GM12878 (cell line): ENCODE measurements at regions not wholly inside any gene's neighbourhood (a gene's known extent, or its start where the extent isn't known, plus 50 kb on each side); places are given as distances from the start of the nearest gene placed in this dataset.

ENCODE experiments used
- ATAC-seq: fragments of 200-7000 bp; cut with Tn5 transposase; 3 replicates; pipeline ENCODE4 v1.9.1; 2020; ENCODE audit warnings: mild to moderate bottlenecking, moderate library complexity
- BruUV-seq: library from RNA; stranded (reverse); fragments of 400-500 nt; replicated peaks from 2 replicates; lab custom pipeline; 2021; lab: Mats Ljungman, UMichigan
- CTCF ChIA-PET: fragments of 300-600 bp; sonication (Branson Sonifier 250); formaldehyde crosslinking; extraction: SDS; loops from one replicate; lab custom pipeline; 2021; ENCODE audit warnings: inconsistent platforms; lab: Yijun Ruan, JAX
- POLR2A ChIA-PET: fragments of 350-600 bp; formaldehyde crosslinking; extraction: SDS; loops from one replicate; lab custom pipeline; 2021; ENCODE audit warnings: inconsistent platforms; lab: Charles Lee
- RAD21 ChIA-PET: fragments of 300-600 bp; sonication (Branson Sonifier 250); formaldehyde crosslinking; loops from one replicate; lab custom pipeline; 2023; ENCODE audit warnings: antibody characterized with exemption; ENCODE audit not compliant: unreplicated experiment; lab: Charles Lee
- SMC1A ChIA-PET: fragments of 300-600 bp; sonication (Branson Sonifier 250); formaldehyde crosslinking; loops from one replicate; lab custom pipeline; 2023; ENCODE audit not compliant: unreplicated experiment, uncharacterized antibody; lab: Charles Lee
- DNase-seq: peaks from one replicate; pipeline ENCODE4 v3.0.0-alpha.2; 2011; ENCODE audit warnings: low read depth, low spot score
- FAIRE-seq: peaks from 3 replicates; lab custom pipeline; 2011; peaks lifted over from hg19 to GRCh38; lab: Jason Lieb, UNC
- H2AFZ ChIP-seq: 2 replicates; pipeline ENCODE4 v1.6.0; 2011; ENCODE audit warnings: low read depth, low read length, control low read depth; ENCODE audit not compliant: control insufficient read depth
- H3K27ac ChIP-seq: 2 replicates; pipeline ENCODE4 v1.5.1; 2011; ENCODE audit warnings: control low read depth; ENCODE audit not compliant: control insufficient read depth, insufficient read depth
- H3K27me3 ChIP-seq, 2 experiments: replicated peaks in 1 of 2; 2 replicates each; pipeline versions ENCODE4 v1.6.0 to v1.6.1; 2011; ENCODE audit warnings: low read length in 1 of 2; ENCODE audit not compliant: control insufficient read depth in 2 of 2, insufficient read depth in 2 of 2
- H3K36me3 ChIP-seq, 2 experiments: 2 replicates each; pipeline ENCODE4 v1.5.1; 2011; ENCODE audit warnings: low read length in 1 of 2; ENCODE audit not compliant: control insufficient read depth in 2 of 2, insufficient read depth in 2 of 2
- H3K4me1 ChIP-seq: 2 replicates; pipeline ENCODE4 v1.6.1; 2011; ENCODE audit warnings: mild to moderate bottlenecking, low read length, moderate library complexity, mixed read lengths; ENCODE audit not compliant: control insufficient read depth, insufficient read depth
- H3K4me2 ChIP-seq: 2 replicates; pipeline ENCODE4 v1.6.0; 2011; ENCODE audit warnings: control low read depth; ENCODE audit not compliant: control insufficient read depth, insufficient read depth
- H3K4me3 ChIP-seq: fragments of 200-600 bp; sonication (generic); 2 replicates; pipeline ENCODE4 v1.5.1; 2016
- H3K79me2 ChIP-seq: 2 replicates; pipeline ENCODE4 v1.6.0; 2011; ENCODE audit warnings: low read length; ENCODE audit not compliant: control insufficient read depth, insufficient read depth
- H3K9ac ChIP-seq: 2 replicates; pipeline ENCODE4 v1.8.0; 2011; ENCODE audit warnings: low read length, control low read depth, mixed read lengths; ENCODE audit not compliant: control insufficient read depth, insufficient read depth
- H3K9me3 ChIP-seq: replicated peaks from 3 replicates; pipeline ENCODE4 v1.5.1; 2011; ENCODE audit warnings: mild to moderate bottlenecking, low read length; ENCODE audit not compliant: control insufficient read depth, insufficient read depth
- H4K20me1 ChIP-seq: 2 replicates; pipeline ENCODE4 v1.6.0; 2011; ENCODE audit not compliant: control insufficient read depth, insufficient read depth
- BCL3 ChIP-seq: IDR thresholded peaks from 2 replicates; pipeline ENCODE4 v1.6.1; 2011; ENCODE audit warnings: borderline replicate concordance, low read depth, mild to moderate bottlenecking, moderate library complexity, low read length; ENCODE audit not compliant: insufficient read depth, poor library complexity, severe bottlenecking
- CUX1 ChIP-seq: IDR thresholded peaks from 2 replicates; pipeline ENCODE4 v1.6.1; 2012; ENCODE audit warnings: improper control_type of control experiment, low read depth, low read length; ENCODE audit not compliant: insufficient replicate concordance
- PBX3 ChIP-seq: IDR thresholded peaks from 2 replicates; pipeline ENCODE4 v1.6.1; 2011; ENCODE audit warnings: mild to moderate bottlenecking, low read depth, low read length, moderate library complexity; ENCODE audit not compliant: insufficient replicate concordance
- PRDM15 ChIP-seq: fragments of 450-650 bp; formaldehyde crosslinking; IDR thresholded peaks from 2 replicates; pipeline ENCODE4 v1.4.0; 2020; ENCODE audit warnings: mild to moderate bottlenecking, moderate library complexity
- ZBED1 ChIP-seq: IDR thresholded peaks from 2 replicates; pipeline ENCODE4 v1.6.1; 2016; ENCODE audit warnings: borderline replicate concordance
- WGBS: methylation state at CpG from one replicate; pipeline ENCODE4 v1.1.6; 2016; ENCODE audit warnings: low lambda C conversion rate; ENCODE audit not compliant: insufficient replicate concordance, insufficient coverage; ENCODE audit errors: missing lambda C conversion rate; 5-methylcytosine and 5-hydroxymethylcytosine counted together
- in situ Hi-C: fragments of 300-500 bp; cut with MboI; formaldehyde crosslinking; loops from 9 replicates; pipeline ENCODE4 v1.14.3; 2018; ENCODE audit warnings: mixed read lengths
- intact Hi-C: fragments of 100-400 bp; cut with micrococcal nuclease; formaldehyde crosslinking; loops from one replicate; pipeline ENCODE4 v1.14.2; 2022; ENCODE audit not compliant: unreplicated experiment

- TF ChIP-seq PRDM15 (CRISPR knock-in tag): no peak
These were observed 218.5 kb downstream of the PLK2 start (continued) for GRCh38 chr5:58241389-58241788.

- SMC1A ChIA-PET: interaction anchor here (1.5 kb wide), 1 partner anchor 13 kb away, joined by 4 read pairs; no protein-coding TSS in a partner anchor
- no peak overlapping the region for H3K27ac ChIP-seq
- H2AFZ ChIP-seq: no peak overlapping the region
- no peaks in the 10 kb centered on the region for H3K4me1 ChIP-seq
- H3K27me3 ChIP-seq: no peaks in the 10 kb centered on the region
- in situ Hi-C loops: no loop called here
- no peak overlapping the region for H3K4me3 ChIP-seq
- ATAC-seq (no peak), FAIRE-seq (no peak), DNase-seq (no peak)
- H3K9ac ChIP-seq: no peak overlapping the region
- RAD21 ChIA-PET: no interaction called here
- H3K9me3 ChIP-seq: no peaks in the 10 kb centered on the region
- no peaks in the 10 kb centered on the region for H4K20me1 ChIP-seq
- POLR2A ChIA-PET: no interaction called here
- no peaks in the 10 kb centered on the region for H3K36me3 ChIP-seq
- no peak overlapping the region for H3K4me2 ChIP-seq
- no TSS peak for BruUV-seq
- H3K79me2 ChIP-seq: no peaks in the 10 kb centered on the region
- intact Hi-C loops: no loop called here
- WGBS: 40% methylated on average over 3 of the region's 3 CpGs
- CTCF ChIA-PET: no interaction called here
- TF ChIP-seq CUX1: no peak
- TF ChIP-seq PRDM15 (CRISPR knock-in tag): no peak
- TF ChIP-seq PBX3: no peak
- no peak for TF ChIP-seq BCL3
- no peak for TF ChIP-seq ZBED1
These were observed 219.6 kb downstream of the PLK2 start for GRCh38 chr5:58240322-58240721.
